GM12864 (cell line): ENCODE measurements at regions not wholly inside any gene's neighbourhood (a gene's known extent, or its start where the extent isn't known, plus 50 kb on each side); places are given as distances from the start of the nearest gene placed in this dataset.

Experiments
- DNase-seq: peaks from one replicate; pipeline ENCODE4 v3.0.0-alpha.2; 2011; ENCODE audit warnings: low read depth
- H3K4me3 ChIP-seq: 2 replicates; pipeline ENCODE4 v1.5.1; 2011; ENCODE audit warnings: mild to moderate bottlenecking, low read depth, low read length, control low read depth
- TF ChIP-seq, protein P1 (sequence below): IDR thresholded peaks from 2 replicates; pipeline ENCODE4 v1.5.1; 2011; ENCODE audit warnings: low read depth, mild to moderate bottlenecking, moderate library complexity, low read length, control low read depth, inconsistent platforms; ENCODE audit errors: missing control alignments

- TF ChIP-seq, protein P1, sequence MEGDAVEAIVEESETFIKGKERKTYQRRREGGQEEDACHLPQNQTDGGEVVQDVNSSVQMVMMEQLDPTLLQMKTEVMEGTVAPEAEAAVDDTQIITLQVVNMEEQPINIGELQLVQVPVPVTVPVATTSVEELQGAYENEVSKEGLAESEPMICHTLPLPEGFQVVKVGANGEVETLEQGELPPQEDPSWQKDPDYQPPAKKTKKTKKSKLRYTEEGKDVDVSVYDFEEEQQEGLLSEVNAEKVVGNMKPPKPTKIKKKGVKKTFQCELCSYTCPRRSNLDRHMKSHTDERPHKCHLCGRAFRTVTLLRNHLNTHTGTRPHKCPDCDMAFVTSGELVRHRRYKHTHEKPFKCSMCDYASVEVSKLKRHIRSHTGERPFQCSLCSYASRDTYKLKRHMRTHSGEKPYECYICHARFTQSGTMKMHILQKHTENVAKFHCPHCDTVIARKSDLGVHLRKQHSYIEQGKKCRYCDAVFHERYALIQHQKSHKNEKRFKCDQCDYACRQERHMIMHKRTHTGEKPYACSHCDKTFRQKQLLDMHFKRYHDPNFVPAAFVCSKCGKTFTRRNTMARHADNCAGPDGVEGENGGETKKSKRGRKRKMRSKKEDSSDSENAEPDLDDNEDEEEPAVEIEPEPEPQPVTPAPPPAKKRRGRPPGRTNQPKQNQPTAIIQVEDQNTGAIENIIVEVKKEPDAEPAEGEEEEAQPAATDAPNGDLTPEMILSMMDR = no peak
- no peak for DNase-seq
- no peak overlapping the region for H3K4me3 ChIP-seq
These were observed 630.3 kb upstream of the KLHL4 start for GRCh38 chrX:86887341-86887740.

DNA sequence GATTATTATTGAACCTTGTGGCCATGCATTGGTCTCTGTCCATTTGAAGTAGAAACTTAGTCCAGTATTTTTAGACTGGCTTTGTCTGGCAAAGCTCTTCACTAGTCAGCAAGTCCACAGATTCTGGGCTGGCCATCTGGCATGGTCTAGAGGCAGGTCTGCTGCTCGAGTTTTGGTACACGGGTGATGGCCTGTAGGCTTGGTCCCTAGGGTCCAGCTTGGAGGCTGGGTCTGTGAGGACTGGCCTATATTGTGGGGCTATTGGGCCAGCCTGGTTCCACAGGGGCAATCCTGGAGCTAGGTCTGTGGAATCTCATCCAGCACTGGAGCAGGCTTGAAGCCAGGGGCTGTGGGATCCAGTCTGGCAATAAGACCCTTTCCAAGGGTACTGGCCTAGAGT lies 607.6 kb upstream of the KLHL4 start:
- no peak overlapping the region for H3K4me3 ChIP-seq
- TF ChIP-seq, protein P1 = no peak
- no peak for DNase-seq

GRCh38 chrX:86910602-86911311 lies 606.8 kb upstream of the KLHL4 start:
- no peak overlapping the region for H3K4me3 ChIP-seq
- TF ChIP-seq, protein P1 = no peak
- no peak for DNase-seq

DNA sequence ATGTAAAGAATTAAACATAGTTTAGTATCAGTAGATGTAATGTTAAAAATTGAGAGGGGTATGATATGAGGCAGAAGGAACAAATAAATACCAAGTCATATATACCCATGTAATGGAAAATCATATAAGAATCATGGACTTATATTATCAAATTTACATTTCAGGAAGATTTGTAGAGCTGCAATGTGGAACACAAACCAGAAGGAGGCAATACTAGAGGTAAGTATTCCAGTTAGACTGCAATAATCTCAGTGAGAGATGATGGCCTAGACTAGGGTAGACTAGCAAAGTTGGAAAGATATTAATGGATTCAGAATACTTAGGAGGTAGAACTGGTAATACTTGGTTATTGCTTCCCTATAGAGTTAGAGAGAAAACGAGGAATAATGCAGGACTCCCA lies 603.0 kb upstream of the KLHL4 start:
- no peak for DNase-seq
- H3K4me3 ChIP-seq = no peak overlapping the region
- TF ChIP-seq, protein P1 = no peak

- no peak for DNase-seq
- no peak overlapping the region for H3K4me3 ChIP-seq
- TF ChIP-seq, protein P1 = no peak
These were observed 599.6 kb upstream of the KLHL4 start for GRCh38 chrX:86917959-86918358.

DNA sequence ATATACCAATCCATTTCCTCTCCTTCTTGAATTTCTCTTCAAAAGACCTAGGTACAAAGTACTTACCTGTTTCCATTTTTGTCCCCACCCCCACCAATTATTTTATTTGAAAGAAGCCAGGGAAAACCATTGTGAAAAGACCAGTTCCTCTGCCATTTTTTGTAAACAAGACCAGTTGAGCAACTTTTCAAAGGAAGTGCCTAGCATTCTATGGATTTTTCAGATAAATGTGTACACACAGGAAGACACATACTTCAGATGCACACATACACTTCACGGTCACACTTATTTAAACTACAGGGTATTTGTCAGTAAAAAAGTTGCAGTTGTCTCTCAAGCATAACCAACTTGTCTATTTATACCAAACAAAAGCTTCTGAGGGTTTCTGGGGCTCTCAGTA lies 587.2 kb upstream of the KLHL4 start:
- DNase-seq = no peak
- no peak overlapping the region for H3K4me3 ChIP-seq
- TF ChIP-seq, protein P1 = no peak

DNA sequence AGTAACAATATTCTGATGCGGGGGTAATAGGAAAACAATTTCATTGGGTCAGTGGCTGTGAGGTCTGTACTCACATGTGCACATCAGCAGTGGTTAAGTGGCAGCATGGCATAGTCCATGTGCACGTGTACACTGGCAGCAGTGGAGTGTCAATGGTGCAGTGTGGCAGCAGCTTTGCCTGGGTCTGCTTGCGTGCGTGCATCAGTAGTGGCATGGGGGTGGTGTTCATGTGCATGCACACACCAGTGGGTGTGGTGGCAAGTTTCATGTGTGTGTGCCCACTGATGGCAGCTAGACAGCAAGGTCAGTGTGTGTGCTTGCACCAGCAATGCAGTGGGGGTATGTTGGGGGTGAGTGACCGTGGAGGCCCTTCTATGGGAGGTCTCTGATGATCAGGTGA lies 581.6 kb upstream of the KLHL4 start:
- TF ChIP-seq, protein P1 = no peak
- no peak for DNase-seq
- H3K4me3 ChIP-seq = no peak overlapping the region
